ENCODE measurements at regions not wholly inside any gene's neighbourhood (a gene's known extent, or its start where the extent isn't known, plus 50 kb on each side); places are given as distances from the start of the nearest gene placed in this dataset.

- ChIA-PET CTCF (no interaction called here), POLR2A (no interaction called here)
- 0 out of 2 replicates have a peak, but pooled peaks cover 1% of the 10 kb centered on the region for H3K27me3 ChIP-seq (ENCODE audit: control insufficient read depth, insufficient read depth, low read length)
- no peak for DNase-seq (ENCODE audit: low read depth)
- no peaks in the 10 kb centered on the region for H3K36me3 ChIP-seq (ENCODE audit: control insufficient read depth, insufficient read depth, low read length)
- TF ChIP-seq, protein P1, sequence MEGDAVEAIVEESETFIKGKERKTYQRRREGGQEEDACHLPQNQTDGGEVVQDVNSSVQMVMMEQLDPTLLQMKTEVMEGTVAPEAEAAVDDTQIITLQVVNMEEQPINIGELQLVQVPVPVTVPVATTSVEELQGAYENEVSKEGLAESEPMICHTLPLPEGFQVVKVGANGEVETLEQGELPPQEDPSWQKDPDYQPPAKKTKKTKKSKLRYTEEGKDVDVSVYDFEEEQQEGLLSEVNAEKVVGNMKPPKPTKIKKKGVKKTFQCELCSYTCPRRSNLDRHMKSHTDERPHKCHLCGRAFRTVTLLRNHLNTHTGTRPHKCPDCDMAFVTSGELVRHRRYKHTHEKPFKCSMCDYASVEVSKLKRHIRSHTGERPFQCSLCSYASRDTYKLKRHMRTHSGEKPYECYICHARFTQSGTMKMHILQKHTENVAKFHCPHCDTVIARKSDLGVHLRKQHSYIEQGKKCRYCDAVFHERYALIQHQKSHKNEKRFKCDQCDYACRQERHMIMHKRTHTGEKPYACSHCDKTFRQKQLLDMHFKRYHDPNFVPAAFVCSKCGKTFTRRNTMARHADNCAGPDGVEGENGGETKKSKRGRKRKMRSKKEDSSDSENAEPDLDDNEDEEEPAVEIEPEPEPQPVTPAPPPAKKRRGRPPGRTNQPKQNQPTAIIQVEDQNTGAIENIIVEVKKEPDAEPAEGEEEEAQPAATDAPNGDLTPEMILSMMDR (IDR thresholded peaks at IDR 0.05; ENCODE audit: insufficient read depth, low read depth, low read length): no peak
- no peak overlapping the region for H3K4me3 ChIP-seq (ENCODE audit: low read depth, low read length)
Measured at GRCh38 chr1:60898413-60898812, 183.9 kb upstream of the NFIA start.

- CTCF ChIA-PET: no interaction called here
- Histone ChIP-seq H3K36me3 (ENCODE audit: control insufficient read depth, insufficient read depth, low read length) (no peaks in the 10 kb centered on the region), H3K27me3 (ENCODE audit: control insufficient read depth, insufficient read depth, low read length) (0 out of 2 replicates have a peak, but pooled peaks cover 3% of the 10 kb centered on the region), H3K4me3 (ENCODE audit: low read depth, low read length) (no peak overlapping the region)
- DNase-seq (ENCODE audit: low read depth): no peak
- TF ChIP-seq, protein P1 (IDR thresholded peaks at IDR 0.05; ENCODE audit: insufficient read depth, low read depth, low read length): no peak
- POLR2A ChIA-PET: no interaction called here
Measured at GRCh38 chr1:60896701-60897363, 185.5 kb upstream of the NFIA start.

- CTCF ChIA-PET: no interaction called here
- TF ChIP-seq, protein P1 (IDR thresholded peaks at IDR 0.05; ENCODE audit: insufficient read depth, low read depth, low read length): no peak
- DNase-seq (ENCODE audit: low read depth): no peak
Measured at GRCh38 chr1:60895701-60896100, 186.7 kb upstream of the NFIA start.

DNA sequence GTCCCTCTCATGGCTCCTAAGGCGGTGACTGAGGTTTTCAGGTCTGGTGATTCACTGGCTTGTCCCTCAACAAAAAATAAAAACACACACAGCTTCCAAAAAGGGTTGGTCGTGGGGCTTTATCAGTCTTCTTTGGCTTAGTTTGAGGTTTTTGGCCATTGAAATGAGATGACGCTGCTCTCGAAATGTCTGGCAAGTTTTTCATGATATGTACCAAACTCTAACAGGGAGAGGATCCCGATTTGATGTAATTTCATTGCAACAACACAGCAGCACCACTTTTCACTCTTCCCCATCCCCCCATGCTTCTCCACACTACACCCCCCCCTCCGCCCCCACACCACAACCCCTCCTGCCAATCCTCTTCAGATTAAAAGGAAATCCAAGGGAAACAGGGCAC lies 187.1 kb upstream of the NFIA start:
- Histone ChIP-seq H3K36me3 (ENCODE audit: control insufficient read depth, insufficient read depth, low read length) (no peaks in the 10 kb centered on the region), H3K27me3 (ENCODE audit: control insufficient read depth, insufficient read depth, low read length) (0 out of 2 replicates have a peak, but pooled peaks cover 3% of the 10 kb centered on the region), H3K4me3 (ENCODE audit: low read depth, low read length) (no peak overlapping the region)
- TF ChIP-seq, protein P1 (IDR thresholded peaks at IDR 0.05; ENCODE audit: insufficient read depth, low read depth, low read length): no peak
- POLR2A ChIA-PET: no interaction called here
- DNase-seq (ENCODE audit: low read depth): no peak
- CTCF ChIA-PET: no interaction called here

More at GRCh38 chr1:60895701-60896100, 186.7 kb upstream of the NFIA start:
- Histone ChIP-seq H3K36me3 (ENCODE audit: control insufficient read depth, insufficient read depth, low read length) (no peaks in the 10 kb centered on the region), H3K4me3 (ENCODE audit: low read depth, low read length) (no peak overlapping the region), H3K27me3 (ENCODE audit: control insufficient read depth, insufficient read depth, low read length) (0 out of 2 replicates have a peak, but pooled peaks cover 3% of the 10 kb centered on the region)
- POLR2A ChIA-PET: no interaction called here

GRCh38 chr1:60894741-60895140 lies 187.6 kb upstream of the NFIA start:
- TF ChIP-seq, protein P1 (IDR thresholded peaks at IDR 0.05; ENCODE audit: insufficient read depth, low read depth, low read length): no peak
- CTCF ChIA-PET: no interaction called here
- Histone ChIP-seq H3K36me3 (ENCODE audit: control insufficient read depth, insufficient read depth, low read length) (no peaks in the 10 kb centered on the region), H3K4me3 (ENCODE audit: low read depth, low read length) (no peak overlapping the region), H3K27me3 (ENCODE audit: control insufficient read depth, insufficient read depth, low read length) (0 out of 2 replicates have a peak, but pooled peaks cover 3% of the 10 kb centered on the region)
- no peak for DNase-seq (ENCODE audit: low read depth)
- POLR2A ChIA-PET: no interaction called here
